GM18511 (cell line): ENCODE measurements at regions not wholly inside any gene's neighbourhood (a gene's known extent, or its start where the extent isn't known, plus 50 kb on each side); places are given as distances from the start of the nearest gene placed in this dataset.
"Not testable (repeated sequence)": the region's sequence is repeated elsewhere in the genome, so short reads cannot be mapped to it uniquely, and the experiment has no call there.

Experiments
- ATAC-seq: cut with Tn5 transposase; IDR thresholded peaks from one replicate; pipeline ENCODE4 v1.9.1; 2021; ENCODE audit warnings: mild to moderate bottlenecking, moderate library complexity; ENCODE audit not compliant: unreplicated experiment

DNA sequence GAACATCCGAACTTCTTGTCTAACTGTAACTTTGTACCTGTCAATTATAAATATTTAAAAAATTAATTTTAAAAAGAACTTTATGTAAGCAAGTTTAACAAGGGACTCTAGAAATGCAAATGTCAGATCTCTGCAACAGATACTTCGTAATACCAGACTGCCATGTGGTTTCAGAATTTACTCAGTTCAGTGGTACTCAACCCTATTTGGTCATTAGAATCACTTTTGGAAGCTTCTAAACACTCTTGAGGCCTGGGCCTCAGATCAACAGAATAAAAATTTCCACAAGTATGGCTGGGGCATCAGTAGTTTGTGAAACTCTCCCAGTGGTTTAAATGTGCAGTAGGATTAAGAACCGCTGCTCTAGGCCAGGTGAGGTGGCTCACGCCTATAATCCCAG lies 139.5 kb upstream of the SMYD2 start:
- ATAC-seq, result no peak

DNA sequence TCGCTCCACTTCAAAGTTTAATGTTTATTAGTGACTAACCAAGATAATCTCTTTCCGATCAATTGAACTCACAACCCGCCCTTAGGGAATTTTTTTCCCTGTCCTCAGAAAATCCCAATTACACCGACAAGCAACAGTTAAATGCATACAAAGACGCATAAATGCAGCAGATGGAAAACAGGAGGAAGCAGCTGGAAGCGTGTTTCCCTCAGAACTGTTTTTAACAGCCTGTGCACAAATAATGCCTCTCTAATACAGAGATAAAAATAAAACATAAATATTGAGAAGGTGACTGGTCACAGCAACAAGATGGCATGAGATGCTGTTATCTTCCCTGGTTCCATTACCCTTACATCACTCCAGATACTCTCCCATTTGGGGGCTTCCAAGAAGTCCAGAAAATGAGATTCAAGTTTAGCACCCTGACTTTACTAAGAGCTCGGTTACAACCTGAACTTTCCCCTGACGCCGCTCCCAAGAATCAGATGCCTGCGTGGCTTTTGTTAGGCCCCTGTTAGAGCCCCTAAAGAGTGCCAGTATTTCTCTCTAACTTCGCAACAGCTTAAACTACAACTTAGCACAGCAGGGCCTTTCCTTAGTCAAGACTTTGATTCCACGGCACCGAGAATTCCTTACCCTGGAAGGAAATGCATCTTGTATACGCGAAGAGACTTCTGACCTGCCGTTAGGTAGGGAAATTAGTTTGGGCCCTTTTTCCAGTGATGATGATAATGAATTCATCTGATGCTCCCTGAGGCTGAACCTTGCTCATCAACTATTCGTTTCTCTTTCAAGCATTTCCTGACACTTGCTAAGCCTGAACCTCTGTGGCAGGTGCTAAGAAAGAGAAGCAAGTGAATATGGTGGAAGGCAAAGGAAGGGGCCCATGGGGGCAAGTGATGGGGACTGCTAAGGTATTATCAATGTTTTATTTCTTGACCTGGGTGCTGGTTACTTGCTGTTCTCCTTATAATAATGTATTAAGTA lies 137.7 kb upstream of the SMYD2 start:
- no peak for ATAC-seq

DNA sequence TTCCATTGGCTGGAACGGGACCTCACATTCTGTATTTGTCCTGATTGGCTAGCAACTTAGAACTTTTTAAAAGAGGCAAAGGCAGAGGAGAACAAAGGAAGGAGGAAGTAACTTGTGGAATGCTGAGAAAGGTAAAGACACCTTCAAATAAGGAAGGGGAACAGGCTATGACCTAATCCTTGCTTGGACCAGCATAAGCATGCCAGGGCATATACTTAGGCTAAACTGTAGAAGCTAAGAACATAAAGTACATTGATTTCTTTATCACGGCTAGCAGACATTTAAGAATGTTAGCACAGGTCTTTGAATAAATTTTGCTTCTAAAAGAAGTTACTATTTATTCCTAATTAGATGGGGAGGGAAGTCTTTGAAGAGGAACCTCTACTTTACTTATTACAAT lies 136.4 kb upstream of the SMYD2 start:
- not testable (repeated sequence) for ATAC-seq

DNA sequence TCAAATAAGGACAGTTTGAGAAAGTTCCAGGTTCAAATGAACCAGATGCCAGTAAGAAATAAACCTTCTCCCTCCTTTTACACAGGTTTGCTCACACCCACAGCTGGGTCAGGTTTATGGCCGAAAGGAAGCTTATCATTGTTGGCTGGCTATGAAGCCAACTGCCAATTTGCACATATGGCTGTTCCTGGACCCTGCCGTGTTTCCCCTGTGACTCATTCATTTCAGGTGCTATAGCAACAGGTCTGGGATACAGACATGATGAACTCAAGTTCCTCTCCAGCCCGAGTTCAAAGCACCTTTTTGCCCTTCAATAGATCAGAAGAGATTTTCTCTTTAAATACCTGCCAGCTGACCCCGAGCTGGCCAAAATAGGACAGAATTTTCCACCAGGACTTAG lies 134.4 kb upstream of the SMYD2 start:
- ATAC-seq, result no peak

DNA sequence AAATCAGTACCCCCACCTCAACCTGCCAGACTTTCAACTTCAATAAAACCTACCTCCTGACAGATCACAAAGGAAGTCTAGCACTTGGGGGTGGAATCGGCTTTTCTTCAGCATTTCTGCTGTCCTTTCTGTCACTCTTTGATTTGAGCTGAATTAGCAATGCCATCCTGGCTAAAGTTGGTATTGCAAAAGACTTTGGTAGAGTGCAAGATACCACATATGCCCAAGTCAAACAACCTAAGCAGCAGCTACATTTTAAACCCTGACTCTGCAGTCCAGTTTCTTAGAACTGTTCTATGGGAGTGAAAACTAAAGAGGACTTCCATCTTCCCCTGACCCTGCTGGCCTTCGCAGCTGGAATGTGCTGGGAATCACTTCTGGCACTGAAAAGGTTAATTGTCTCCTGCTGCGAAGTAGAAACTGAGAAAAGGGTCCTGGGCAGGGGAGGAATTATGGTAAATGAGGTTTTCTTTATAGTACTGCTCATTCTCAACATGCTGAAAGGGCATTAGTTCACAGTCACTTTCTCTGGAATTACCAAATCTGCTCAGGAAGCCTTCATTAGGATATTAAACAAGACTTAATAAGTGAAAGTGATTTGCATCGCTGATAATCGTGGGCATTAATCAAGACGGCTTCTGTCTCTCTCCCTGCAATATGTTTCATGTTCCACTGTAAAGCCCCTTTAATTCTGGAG lies 126.2 kb upstream of the SMYD2 start:
- no peak for ATAC-seq

DNA sequence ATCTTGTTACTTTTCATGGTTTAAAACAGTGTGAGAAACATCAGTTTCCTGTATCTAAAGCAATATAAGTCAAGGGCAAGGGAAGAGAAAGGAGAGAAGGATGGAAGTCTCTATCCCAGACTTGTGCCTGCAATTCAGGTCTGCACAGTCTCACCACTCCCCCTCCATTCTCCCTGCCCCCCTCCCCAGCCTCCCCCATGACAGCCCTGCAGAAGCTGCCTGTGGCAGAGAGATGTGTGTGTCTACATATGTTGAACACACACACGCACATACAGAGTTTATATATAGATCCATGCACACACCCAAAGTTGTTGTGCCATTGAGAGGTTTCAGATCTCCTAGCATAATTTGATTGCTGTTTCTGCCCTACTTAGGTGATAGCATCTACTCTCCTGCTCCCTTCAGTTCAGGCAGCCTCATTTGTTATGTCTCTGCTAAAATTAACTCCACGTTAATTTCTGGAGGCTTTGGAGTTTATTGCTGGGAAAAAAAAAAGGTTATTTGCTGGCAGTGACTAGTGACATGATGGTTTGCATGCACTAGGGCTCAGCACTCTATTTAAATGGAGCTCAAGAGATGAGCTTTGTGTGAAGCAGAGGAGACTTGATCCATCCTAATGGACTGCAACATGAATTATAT lies 124.9 kb upstream of the SMYD2 start:
- ATAC-seq, result no peak

DNA sequence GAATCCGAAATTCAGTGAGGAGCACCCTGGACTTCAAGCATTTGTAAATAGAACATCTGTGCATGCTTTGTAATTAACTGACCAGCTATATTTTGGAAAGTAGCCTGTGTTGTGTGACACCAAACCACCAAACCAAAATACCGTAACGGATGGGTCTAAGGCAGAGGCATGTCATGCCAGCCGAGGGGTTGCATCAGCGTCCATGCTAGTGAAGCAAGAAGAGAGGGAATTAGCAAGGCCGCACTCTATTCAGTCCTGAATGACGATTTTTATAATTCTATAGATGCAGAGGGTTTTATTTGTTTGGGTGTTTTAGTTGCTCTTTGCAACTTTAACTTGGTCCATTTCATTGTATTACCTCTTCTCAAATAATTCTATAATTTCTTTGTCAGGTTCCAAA lies 116.8 kb upstream of the SMYD2 start:
- no peak for ATAC-seq

DNA sequence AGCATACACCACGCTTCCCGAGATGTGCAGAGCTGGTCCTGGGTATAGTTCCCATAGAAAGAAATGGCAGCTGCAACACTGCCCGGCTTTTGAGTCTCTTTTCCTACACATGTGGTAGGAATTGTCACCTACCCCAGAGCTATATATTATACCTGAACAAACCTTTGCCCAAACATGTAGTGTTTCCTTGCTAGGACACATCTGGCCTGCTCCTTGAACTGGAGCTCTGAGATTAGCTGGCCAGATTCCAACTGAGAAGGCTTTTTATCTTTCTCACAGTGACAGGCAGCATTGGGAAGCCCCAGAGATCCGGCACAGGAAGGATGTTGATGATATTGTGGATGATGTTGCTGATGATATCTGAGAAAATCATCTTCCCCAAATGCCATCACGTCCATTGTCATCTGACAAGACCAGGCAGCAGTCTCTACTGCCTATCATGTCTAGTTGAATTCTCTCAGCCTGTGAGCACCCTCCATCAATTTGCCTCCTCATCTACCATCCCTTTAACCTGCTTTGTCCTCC lies 115.0 kb upstream of the SMYD2 start:
- no peak for ATAC-seq

DNA sequence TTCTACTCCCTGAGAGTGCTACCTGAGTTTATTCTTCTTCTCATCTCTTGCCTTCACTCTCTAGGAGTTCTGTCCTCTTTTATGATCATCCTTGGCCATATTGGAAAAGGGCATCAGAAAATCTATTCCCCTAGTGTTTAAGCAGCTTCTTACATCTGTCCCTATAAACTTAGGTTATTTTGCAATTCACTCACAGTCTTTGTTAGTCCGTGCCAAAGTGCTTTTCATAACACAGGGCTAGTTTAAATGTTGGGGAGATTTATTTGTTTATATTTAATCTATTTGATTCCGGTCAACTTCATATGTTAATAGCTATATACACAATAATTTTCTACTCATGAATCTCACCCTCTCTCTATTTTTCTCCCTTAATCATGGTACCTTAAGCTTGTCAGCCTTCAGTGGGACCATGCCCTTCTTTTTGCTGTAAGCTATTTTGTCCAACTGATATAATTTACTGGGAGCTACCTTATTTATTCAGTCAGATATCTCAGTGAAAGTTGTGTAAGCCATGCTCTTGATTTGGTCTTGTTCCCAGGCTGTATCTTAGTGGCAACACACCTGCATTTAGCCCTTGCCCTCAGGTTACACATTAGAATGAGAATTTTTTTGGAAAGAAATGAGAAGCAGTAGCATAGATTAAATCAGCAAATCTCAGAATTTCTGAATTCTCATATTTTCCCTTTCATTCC lies 106.3 kb upstream of the SMYD2 start:
- no peak for ATAC-seq

DNA sequence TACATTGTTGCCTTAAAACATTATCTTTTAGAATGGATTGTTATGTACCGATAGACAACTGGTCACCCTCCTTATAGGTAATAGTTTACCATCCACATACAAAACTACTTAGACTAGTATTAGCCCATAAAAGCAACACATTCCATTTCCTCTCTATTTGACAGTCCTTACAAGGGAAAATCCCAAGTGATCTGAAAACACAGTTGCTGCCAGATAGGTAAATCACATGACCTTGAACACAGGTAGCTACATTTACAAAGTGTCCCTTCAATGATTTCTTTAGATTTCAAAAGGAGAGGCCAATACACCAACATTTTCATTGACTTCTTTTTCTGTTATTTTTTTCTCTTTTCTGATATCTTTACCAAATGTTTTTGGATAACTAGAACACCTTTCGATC lies 102.9 kb upstream of the SMYD2 start:
- no peak for ATAC-seq

DNA sequence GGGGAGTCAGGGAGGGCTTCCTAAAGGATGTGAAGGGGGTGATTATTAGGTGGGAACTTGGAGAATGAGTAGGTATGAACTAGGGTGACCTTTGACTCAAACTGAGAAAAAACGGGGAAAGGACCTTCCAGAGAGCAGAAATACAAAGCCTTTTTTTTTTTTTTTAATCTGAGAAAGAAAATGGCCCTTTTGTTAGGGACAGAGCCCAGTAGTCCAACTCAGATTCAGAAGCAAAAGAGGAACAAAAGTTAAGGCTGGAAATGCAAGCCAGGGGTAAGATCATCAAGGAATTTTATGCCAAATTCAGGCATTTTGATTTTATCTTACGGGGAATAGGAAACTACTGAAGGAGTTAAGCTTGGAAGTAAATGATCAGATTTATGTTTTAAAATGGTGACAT lies 96.0 kb upstream of the SMYD2 start:
- ATAC-seq, result no peak

DNA sequence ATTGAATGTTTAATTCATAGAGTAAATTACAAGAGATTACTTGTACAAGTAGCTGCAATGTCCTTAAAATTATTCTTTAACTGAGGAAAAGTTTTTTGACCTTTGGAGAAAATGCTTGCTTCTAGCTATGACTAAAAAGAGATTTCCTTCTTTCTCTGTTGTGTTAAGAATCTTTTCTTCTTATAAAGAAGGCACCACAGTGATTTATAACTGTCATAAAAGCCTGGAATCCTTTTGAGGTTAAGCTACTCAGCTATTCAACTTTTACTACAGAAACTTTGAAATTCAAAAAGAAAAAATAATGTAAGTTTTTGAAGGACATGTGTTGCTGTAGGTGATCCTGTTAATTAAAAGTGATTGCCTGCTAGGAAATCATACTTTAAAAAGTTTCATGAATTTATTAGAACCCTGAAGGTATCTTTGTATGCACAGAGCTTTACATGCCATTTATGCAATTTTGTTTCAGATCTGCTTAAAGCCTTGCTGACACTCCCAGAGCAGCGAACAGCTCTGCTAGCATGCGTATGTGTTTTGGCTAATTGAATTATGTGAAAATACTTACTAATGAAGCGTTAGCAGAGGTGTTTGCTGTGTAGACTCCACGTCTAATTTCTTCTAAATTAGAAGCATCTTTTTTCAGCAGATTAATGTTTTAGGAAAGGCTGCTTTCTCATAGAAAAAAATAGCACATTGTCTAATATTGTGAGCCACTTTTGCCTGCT lies 94.7 kb upstream of the SMYD2 start:
- no peak for ATAC-seq

DNA sequence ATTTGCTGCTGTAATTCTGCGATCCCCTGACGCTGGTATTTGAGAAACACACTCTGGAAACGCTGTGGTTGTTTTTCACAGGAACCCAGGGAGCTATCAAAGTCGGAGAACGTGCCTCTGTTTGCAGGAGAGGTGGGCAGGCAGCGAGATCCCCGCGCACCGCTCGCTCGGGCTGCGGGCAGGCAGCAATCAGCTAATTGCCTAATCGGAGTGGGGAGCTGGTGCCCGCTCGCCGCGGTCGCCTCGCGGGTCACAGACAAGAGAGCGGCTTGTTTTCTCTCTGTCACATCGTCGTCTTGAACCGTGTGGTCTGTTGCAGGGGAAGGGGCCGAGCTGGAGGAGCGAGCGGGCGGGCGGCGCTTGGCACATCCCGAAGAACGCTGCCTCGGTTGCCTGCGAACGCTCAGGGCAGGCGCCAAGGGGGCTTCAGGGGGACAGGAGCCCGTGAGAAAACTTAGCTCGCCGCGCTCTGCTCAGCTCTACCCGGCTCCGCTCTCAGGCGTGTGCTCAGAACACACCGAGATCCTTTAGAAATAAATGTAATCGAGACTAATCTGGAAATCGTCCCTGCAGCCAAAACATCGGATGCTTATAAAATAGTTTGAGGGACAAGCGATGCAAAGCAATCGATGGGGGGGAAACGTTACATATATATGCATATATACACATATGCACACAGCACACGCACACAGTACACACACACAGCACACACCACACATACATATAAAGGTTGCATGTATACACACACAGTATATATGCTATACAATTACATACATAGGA lies 93.6 kb upstream of the SMYD2 start:
- ATAC-seq, result no peak

DNA sequence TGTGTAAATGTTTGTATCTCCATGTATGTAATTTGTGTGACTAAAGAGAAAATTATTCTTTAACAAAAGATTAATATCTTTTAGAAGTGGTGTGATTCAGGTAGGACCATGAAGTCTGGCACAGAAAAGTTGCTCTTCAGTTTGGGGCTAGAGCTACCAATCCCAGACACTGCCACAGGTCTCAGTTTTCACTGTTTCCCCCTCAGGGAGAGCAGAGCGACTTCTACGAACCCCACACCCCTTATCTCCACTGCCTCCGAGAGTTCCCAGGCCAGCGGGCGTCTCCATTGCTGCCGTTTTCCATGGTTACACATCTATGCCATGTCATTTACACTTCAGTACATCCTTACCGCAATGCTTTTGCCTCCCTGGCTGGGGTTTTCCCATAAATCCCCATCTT lies 93.0 kb upstream of the SMYD2 start:
- no peak for ATAC-seq

DNA sequence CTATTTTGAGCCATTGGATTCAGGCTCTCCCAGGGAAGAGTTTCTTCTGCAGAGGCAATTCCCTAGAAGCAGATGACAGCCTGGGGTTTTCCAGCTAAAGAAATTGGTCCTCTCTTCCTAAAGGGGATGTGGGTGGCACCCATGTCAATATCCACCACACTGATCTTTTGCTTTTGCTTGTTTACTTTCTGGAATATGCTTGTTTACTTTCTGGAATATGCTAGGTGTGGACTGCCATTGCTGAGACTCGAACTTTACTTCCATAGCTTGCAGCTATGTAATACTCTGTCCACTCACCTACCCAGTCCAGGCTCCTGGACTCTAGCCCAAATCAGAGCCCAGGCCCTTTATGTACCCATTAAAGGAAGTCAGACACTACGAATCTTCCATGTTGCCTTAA lies 92.1 kb upstream of the SMYD2 start:
- ATAC-seq, result no peak

DNA sequence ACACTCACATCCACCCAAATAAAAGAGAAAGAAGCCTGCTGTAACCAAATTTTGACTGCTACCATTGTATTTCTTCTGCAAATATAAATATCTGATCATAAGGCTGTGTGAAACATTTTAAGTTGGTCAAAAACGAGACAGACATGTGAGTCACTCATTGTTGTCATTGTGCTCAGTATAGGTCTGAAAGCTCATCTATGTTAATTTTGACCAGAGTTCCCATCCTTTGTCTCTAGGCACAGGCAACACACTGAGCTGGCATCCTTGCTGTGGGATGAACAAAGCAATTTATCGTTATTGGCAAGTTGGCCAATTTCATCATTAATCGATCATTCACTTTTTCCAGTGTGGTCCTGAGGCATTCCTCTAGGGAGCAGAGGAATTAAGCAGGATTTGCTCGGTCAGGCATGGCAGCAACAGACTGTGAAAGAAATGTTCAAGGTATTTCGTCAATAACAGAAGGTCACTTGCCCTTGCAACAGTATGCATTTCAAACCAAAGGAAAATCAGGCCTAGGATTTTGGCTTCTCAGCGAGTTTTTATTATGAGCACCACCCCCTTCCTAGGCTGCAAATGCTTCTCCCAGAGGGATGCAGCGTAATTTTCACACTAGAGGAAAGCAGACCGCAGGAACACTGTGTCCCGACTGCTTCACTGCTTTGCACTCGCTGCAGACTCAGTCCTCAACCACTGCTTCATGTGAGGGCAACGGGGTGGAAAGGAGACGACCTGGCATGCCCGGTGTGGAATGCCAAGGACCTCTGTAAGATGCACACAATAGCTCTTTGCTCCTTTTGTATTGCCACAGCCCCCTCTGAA lies 87.9 kb upstream of the SMYD2 start:
- ATAC-seq, result no peak

DNA sequence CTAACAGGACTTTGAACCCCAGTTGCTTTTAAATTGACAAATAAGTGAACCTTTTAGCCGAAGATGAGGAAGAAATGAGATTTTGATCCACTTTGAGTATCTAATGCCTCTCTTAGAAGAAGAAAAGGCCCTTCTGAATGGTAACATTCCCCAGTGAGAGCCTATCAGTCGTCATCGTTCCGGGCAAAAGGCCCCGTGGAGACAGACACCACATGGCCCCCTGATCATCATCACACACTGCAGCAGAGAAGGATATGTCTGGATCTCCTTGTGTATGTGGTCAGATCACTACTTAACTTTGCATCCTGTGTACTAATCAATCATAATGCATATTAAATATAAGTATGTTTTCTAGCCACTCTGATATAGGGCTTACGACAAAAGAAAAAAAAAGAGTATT lies 87.3 kb upstream of the SMYD2 start:
- no peak for ATAC-seq

DNA sequence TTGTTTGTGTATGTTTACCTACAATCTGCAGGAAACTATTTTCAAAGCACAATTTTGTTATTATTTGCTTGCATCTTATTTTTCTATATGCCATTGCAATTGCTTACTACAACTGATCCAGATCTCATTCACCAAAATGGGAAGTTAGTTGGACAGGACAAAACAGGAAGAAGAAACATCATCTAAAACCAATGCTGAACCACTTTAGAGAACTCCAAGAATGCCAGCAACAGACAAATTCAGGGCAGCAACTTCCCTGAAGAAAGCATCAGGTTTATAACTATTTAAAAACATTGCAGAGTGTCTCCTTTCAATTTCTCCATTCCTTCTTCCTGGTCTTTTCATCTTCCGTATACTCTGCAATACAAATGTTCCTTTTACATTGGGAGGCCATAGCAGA lies 82.4 kb upstream of the SMYD2 start:
- ATAC-seq, result no peak

DNA sequence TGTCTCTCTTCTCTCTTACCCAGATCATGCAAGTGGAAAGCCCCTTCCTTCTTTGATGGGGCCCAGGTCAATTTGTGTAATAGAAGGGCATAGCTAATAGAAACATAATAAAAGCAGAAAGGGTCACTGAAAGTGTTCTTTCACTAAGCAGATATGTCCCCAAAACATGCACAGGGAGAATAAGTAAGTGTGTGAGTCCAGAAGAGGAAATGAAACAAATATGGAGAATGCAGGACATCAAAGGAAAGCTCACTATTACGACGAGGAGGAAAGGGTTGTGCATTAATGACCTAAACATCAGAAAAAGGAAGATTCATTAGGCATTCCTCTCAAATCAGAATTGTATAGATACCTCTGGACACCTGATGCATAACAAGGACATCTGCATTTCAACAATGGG lies 81.4 kb upstream of the SMYD2 start:
- no peak for ATAC-seq
